CD4-positive, alpha-beta T cell (primary cell): ENCODE measurements at regions not wholly inside any gene's neighbourhood (a gene's known extent, or its start where the extent isn't known, plus 50 kb on each side); places are given as distances from the start of the nearest gene placed in this dataset.
"Not testable (repeated sequence)": the region's sequence is repeated elsewhere in the genome, so short reads cannot be mapped to it uniquely, and the experiment has no call there.

ENCODE experiments used
- ATAC-seq: fragments of 200-7000 bp; cut with Tn5 transposase; one replicate; pipeline ENCODE4 v1.10.0; 2022; ENCODE audit warnings: mild to moderate bottlenecking; ENCODE audit not compliant: poor library complexity
- CTCF ChIA-PET: fragments of 350-600 bp; sonication (Branson Sonifier 250); formaldehyde crosslinking; loops from one replicate; lab custom pipeline; 2021; ENCODE audit warnings: antibody characterized with exemption, inconsistent platforms; lab: Charles Lee
- POLR2A ChIA-PET: fragments of 350-600 bp; sonication (Branson Sonifier 250); formaldehyde crosslinking; loops from one replicate; lab custom pipeline; 2021; ENCODE audit warnings: antibody characterized with exemption, inconsistent platforms; lab: Charles Lee
- DNase-seq, 14 experiments: peaks; one replicate each; pipeline ENCODE4 v3.0.0-alpha.2; 2013 to 2020; ENCODE audit warnings: mixed read lengths in 2 of 14
- H3K27ac ChIP-seq, 2 donors: one replicate each; pipeline versions ENCODE4 v1.5.1 to v1.7.0; 2013; ENCODE audit warnings: low read length in 2 of 2, low read depth in 1 of 2, mild to moderate bottlenecking in 1 of 2
- H3K27me3 ChIP-seq, 2 experiments: 1 replicate in 1 of 2; 2 replicates in 1 of 2; pipeline versions ENCODE4 v1.6.1 to v1.7.0; 2013; ENCODE audit warnings: low read length in 2 of 2, control low read depth in 1 of 2, mild to moderate bottlenecking in 1 of 2, moderate library complexity in 1 of 2; ENCODE audit not compliant: insufficient read depth in 2 of 2, control insufficient read depth in 1 of 2
- H3K36me3 ChIP-seq: one replicate; pipeline ENCODE4 v1.6.1; 2013; ENCODE audit warnings: low read length, control low read depth; ENCODE audit not compliant: insufficient read depth
- H3K4me1 ChIP-seq: one replicate; pipeline ENCODE4 v1.6.1; 2013; ENCODE audit warnings: low read length, control low read depth; ENCODE audit not compliant: insufficient read depth
- H3K4me3 ChIP-seq: one replicate; pipeline ENCODE4 v1.5.1; 2013; ENCODE audit warnings: mild to moderate bottlenecking, low read length, moderate library complexity
- H3K9me3 ChIP-seq, 2 experiments: 1 replicate in 1 of 2; 2 replicates in 1 of 2; pipeline versions ENCODE4 v1.6.1 to v1.7.0; 2013; ENCODE audit warnings: low read length in 2 of 2, mild to moderate bottlenecking in 2 of 2, control low read depth in 1 of 2, moderate library complexity in 1 of 2; ENCODE audit not compliant: control insufficient read depth in 1 of 2, insufficient read depth in 1 of 2
- H3K27ac Mint-ChIP-seq: one replicate; pipeline ENCODE4 v1.8.0; 2020; ENCODE audit warnings: mixed read lengths
- H3K27me3 Mint-ChIP-seq: one replicate; pipeline ENCODE4 v1.8.0; 2021; ENCODE audit warnings: mixed read lengths
- H3K36me3 Mint-ChIP-seq: one replicate; pipeline ENCODE4 v1.8.0; 2021; ENCODE audit warnings: low read depth, mixed read lengths
- H3K4me1 Mint-ChIP-seq: one replicate; pipeline ENCODE4 v1.8.0; 2021; ENCODE audit warnings: low read depth, mixed read lengths
- H3K4me3 Mint-ChIP-seq: one replicate; pipeline ENCODE4 v1.8.0; 2020; ENCODE audit warnings: mild to moderate bottlenecking, mixed read lengths
- H3K9me3 Mint-ChIP-seq: one replicate; pipeline ENCODE4 v1.8.0; 2020; ENCODE audit warnings: mixed read lengths
- CTCF ChIP-seq: fragments of 200-600 bp; IDR thresholded peaks from one replicate; pipeline ENCODE4 v1.8.0; 2022; ENCODE audit warnings: antibody characterized with exemption, mild to moderate bottlenecking
- intact Hi-C, 2 experiments: fragments of 100-400 bp; cut with DNase I in 1 of 2; cut with micrococcal nuclease in 1 of 2; formaldehyde crosslinking; loops; one replicate each; pipeline versions ENCODE4 v1.15.1 to v1.9.0; 2023 to 2025; cut with DNase I, micrococcal nuclease

GRCh38 chr9:87420884-87421283 is 76.8 kb upstream of the DAPK1 start:
- no peak for ATAC-seq
- Mint-ChIP-seq H3K27ac (no peak overlapping the region), H3K36me3 (no peaks in the 10 kb centered on the region), H3K4me1 (no peaks in the 10 kb centered on the region), H3K27me3 (no peaks in the 10 kb centered on the region), H3K4me3 (no peak overlapping the region), H3K9me3 (peaks cover 3% of the 10 kb centered on the region)
- Histone ChIP-seq H3K36me3 (no peaks in the 10 kb centered on the region), H3K9me3 (peaks cover 0 to 3% of the 10 kb centered on the region in 2 experiments), H3K27ac (no peak overlapping the region), H3K4me1 (no peaks in the 10 kb centered on the region), H3K4me3 (no peak overlapping the region), H3K27me3 (no peaks in the 10 kb centered on the region)
- intact Hi-C loops, result no loop called here
- POLR2A ChIA-PET, result no interaction called here
- no peak for DNase-seq
- TF ChIP-seq CTCF, result no peak
- CTCF ChIA-PET, result interaction anchor here (0.6 kb wide), 1 partner anchor 89 kb away, joined by 3 read pairs; no protein-coding TSS in a partner anchor

DNA sequence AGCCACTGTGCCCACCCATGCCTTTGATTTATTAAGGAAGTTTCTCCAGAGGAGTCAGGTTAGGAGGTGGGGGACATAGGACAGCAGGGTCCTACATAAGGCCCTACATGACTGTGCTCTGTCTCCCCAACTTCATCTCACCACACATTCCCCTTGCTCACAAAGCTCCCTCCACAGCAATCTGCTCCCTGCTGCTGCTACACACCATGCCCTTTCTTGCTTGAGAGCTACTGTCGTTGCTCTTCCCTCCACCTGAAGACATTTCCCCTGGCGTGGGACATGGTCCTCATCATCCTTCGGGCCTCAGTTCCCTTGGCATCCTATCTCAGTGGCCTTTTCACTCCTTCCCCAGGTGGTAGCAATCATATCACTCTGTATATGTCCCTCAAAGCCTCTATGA is 75.9 kb upstream of the DAPK1 start:
- intact Hi-C loops, result no loop called here
- Mint-ChIP-seq H3K4me3 (no peak overlapping the region), H3K4me1 (no peaks in the 10 kb centered on the region), H3K27me3 (no peaks in the 10 kb centered on the region), H3K36me3 (no peaks in the 10 kb centered on the region), H3K9me3 (peaks cover 3% of the 10 kb centered on the region), H3K27ac (no peak overlapping the region)
- Histone ChIP-seq H3K4me1 (no peaks in the 10 kb centered on the region), H3K27me3 (no peaks in the 10 kb centered on the region), H3K4me3 (no peak overlapping the region), H3K9me3 (peaks cover 0 to 7% of the 10 kb centered on the region in 2 experiments), H3K27ac (no peak overlapping the region), H3K36me3 (no peaks in the 10 kb centered on the region)
- no peak for DNase-seq
- POLR2A ChIA-PET, result no interaction called here
- no peak for ATAC-seq
- TF ChIP-seq CTCF, result no peak
- CTCF ChIA-PET, result no interaction called here

DNA sequence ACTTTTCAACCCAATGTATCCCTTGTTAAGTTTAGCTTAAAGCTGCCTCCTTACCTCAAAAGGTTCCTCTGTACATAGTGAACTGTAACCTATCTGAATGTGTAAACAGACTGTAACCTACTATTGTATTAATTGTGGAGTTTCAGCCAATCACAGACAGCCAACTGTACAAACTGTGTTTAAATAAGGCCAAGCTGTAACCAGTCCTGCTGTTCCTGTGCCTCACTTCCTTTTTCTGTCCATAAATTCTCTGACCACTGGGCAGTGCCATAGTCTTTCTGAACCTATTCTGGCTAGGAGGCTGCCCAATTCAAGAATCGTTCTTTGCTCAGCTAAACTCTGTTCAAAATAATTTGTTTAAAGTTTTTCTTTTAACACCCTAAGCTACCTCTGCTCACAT is 74.7 kb upstream of the DAPK1 start:
- intact Hi-C loops, result no loop called here
- Histone ChIP-seq H3K4me1 (no peaks in the 10 kb centered on the region), H3K27ac (no peak overlapping the region), H3K27me3 (no peaks in the 10 kb centered on the region), H3K9me3 (peaks cover 0 to 11% of the 10 kb centered on the region in 2 experiments), H3K36me3 (no peaks in the 10 kb centered on the region), H3K4me3 (no peak overlapping the region)
- DNase-seq, result no peak
- H3K4me1 Mint-ChIP-seq, result no peaks in the 10 kb centered on the region
- H3K4me3 Mint-ChIP-seq, result no peak overlapping the region
- no peaks in the 10 kb centered on the region for H3K36me3 Mint-ChIP-seq
- TF ChIP-seq CTCF, result no peak
- ChIA-PET CTCF (no interaction called here), POLR2A (no interaction called here)
- peaks cover 3% of the 10 kb centered on the region for H3K9me3 Mint-ChIP-seq
- no peak for ATAC-seq
- H3K27me3 Mint-ChIP-seq, result no peaks in the 10 kb centered on the region
- H3K27ac Mint-ChIP-seq, result no peak overlapping the region

DNA sequence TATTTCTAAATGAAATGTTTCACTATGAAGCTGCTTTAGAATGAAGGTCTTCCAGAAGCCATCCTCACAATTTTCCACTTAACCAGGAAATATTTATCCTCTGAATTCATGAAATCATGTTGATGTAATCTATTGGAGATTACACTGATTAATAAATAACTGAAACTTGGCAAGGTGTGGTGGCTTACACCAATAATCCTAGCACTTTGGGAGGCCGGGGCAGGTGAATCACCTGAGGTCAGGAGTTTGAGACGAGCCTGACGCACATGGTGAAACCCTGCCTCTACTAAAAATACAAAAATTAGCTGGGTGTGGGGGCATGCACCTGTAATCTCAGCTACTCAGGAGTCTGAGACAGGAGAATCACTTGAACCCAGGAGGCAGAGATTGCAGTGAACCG is 73.8 kb upstream of the DAPK1 start:
- H3K27me3 Mint-ChIP-seq, H3K4me1 ChIP-seq, H3K9me3 Mint-ChIP-seq, POLR2A ChIA-PET, H3K4me3 ChIP-seq, H3K4me3 Mint-ChIP-seq, H3K36me3 Mint-ChIP-seq, intact Hi-C loops, H3K27me3 ChIP-seq, ATAC-seq, DNase-seq, H3K27ac Mint-ChIP-seq, H3K4me1 Mint-ChIP-seq, CTCF ChIA-PET, H3K36me3 ChIP-seq, H3K27ac ChIP-seq: not testable (repeated sequence)
- peaks cover 0 to 11% of the 10 kb centered on the region in 2 experiments for H3K9me3 ChIP-seq
